ENCODE measurements at regions not wholly inside any gene's neighbourhood (a gene's known extent, or its start where the extent isn't known, plus 50 kb on each side); places are given as distances from the start of the nearest gene placed in this dataset.

DNA sequence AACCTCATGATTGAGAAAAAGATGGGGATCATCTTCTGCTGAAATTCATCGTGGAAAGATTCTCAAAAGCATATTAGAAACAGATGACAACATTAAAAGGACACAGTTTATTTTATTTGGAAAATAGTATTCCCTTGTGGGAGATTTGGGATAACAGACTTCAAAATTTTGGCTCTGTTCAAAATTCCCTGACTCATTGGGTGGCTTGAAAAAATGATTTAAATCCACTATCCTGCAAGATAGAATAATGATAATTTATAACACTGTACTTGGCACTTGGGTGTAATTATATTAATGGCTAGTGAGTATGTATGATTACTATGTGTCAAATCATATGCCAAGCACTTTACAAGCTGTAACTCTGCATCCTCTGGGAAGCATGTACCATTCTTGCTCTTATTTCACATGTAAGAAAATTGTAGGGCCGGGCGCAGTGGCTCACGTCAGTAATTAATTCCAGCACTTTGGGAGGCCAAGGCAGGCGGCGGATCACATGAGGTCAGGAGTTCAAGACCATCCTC is 128.8 kb downstream of the LMNTD1 start:
- no peaks in the 10 kb centered on the region for H3K4me1 ChIP-seq
- TF ChIP-seq, protein P1, sequence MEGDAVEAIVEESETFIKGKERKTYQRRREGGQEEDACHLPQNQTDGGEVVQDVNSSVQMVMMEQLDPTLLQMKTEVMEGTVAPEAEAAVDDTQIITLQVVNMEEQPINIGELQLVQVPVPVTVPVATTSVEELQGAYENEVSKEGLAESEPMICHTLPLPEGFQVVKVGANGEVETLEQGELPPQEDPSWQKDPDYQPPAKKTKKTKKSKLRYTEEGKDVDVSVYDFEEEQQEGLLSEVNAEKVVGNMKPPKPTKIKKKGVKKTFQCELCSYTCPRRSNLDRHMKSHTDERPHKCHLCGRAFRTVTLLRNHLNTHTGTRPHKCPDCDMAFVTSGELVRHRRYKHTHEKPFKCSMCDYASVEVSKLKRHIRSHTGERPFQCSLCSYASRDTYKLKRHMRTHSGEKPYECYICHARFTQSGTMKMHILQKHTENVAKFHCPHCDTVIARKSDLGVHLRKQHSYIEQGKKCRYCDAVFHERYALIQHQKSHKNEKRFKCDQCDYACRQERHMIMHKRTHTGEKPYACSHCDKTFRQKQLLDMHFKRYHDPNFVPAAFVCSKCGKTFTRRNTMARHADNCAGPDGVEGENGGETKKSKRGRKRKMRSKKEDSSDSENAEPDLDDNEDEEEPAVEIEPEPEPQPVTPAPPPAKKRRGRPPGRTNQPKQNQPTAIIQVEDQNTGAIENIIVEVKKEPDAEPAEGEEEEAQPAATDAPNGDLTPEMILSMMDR (IDR thresholded peaks at IDR 0.05) = no peak
- H3K27ac ChIP-seq = no peak overlapping the region
- DNase-seq (ENCODE audit: low spot score in 2 of 2) = no peak
- H3K4me3 ChIP-seq = no peak overlapping the region
- no peaks in the 10 kb centered on the region for H3K27me3 ChIP-seq
- H3K9me3 ChIP-seq = no peaks in the 10 kb centered on the region
- no peaks in the 10 kb centered on the region for H3K36me3 ChIP-seq
- intact Hi-C loops (cut with DNase I) = no loop called here

DNA sequence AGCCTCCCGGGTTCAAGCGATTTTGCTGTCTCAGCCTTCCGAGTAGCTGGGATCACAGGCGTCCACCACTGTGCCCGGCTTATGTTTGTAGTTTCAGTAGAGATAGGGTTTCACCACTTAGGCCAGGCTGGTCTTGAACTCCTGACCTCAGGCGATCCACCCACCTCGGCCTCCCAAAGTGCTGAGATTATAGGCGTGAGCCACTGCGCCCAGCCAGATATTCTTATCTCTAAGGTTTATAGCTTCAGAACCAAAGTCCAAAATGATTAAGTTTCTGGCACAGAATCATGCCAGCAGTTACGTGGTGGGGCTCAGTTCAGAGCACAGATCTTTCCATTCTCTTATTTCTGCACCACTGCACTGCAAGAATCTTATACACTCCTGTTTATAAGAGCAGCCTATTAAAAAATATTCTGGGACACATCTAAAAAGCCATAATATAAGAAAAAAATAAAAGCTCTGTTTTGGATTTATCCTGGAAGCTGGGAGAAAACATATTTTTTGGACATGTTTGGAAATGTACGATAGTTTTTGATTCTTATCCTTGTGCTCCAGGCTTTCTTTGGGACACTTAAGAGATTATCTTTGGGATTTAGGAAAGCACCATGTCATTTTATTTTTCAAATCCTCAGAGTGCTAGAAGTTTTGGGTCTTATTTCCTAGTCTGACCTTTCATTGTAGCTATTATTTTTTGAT is 129.6 kb downstream of the LMNTD1 start:
- Histone ChIP-seq H3K4me1 (no peaks in the 10 kb centered on the region), H3K27me3 (no peaks in the 10 kb centered on the region), H3K27ac (no peak overlapping the region), H3K36me3 (no peaks in the 10 kb centered on the region), H3K9me3 (no peaks in the 10 kb centered on the region), H3K4me3 (no peak overlapping the region)
- DNase-seq (ENCODE audit: low spot score in 2 of 2) = no peak
- intact Hi-C loops (cut with DNase I) = no loop called here
- TF ChIP-seq, protein P1 (IDR thresholded peaks at IDR 0.05) = no peak

DNA sequence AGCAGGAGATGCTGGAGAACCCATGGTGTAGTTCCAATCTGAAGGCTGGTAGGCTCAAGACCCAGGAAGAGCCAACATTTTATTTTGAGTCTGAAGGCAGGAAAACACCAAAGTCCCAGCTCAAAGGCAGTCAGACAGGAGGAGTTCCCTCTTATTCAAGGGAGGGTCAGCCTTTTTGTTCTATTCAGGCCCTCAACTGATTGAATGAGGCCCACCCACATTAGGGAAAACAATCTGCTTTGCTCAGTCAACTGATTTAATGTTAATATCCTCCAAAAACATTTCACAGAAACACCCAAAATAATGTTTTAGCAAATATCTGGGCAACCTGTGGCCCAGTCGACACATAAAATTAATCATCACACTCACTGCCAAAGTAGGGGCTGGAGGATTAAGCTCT is 130.8 kb downstream of the LMNTD1 start:
- TF ChIP-seq, protein P1 (IDR thresholded peaks at IDR 0.05) = no peak
- intact Hi-C loops (cut with DNase I) = no loop called here
- Histone ChIP-seq H3K9me3 (no peaks in the 10 kb centered on the region), H3K4me3 (no peak overlapping the region), H3K4me1 (no peaks in the 10 kb centered on the region), H3K27ac (no peak overlapping the region), H3K27me3 (no peaks in the 10 kb centered on the region), H3K36me3 (no peaks in the 10 kb centered on the region)
- no peak for DNase-seq (ENCODE audit: low spot score in 2 of 2)

DNA sequence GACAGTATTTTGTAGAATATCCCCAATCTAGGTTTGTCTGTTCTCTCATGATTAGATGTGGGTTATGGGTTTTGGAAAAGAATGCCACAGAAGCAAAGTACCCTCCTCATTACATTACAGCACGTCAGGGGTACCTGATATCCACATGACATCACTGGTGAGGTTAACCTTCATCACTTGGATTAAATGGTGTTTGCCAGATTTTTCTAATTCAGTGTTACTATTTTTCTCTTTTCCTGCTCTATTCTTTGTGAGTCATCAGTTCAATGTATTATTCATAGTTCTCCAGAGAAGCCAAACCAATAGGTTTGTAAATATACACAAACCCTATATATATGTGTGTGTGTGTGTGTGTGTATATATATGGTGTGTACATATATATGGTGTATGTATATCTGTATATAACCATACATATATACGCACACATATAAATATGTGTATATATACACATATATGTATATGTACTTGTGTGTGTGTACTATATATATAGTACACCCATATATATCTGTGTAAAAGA is 131.4 kb downstream of the LMNTD1 start:
- Histone ChIP-seq H3K36me3 (no peaks in the 10 kb centered on the region), H3K4me1 (no peaks in the 10 kb centered on the region), H3K27me3 (no peaks in the 10 kb centered on the region), H3K9me3 (no peaks in the 10 kb centered on the region), H3K4me3 (no peak overlapping the region), H3K27ac (no peak overlapping the region)
- TF ChIP-seq, protein P1 (IDR thresholded peaks at IDR 0.05) = no peak
- no peak for DNase-seq (ENCODE audit: low spot score in 2 of 2)
- intact Hi-C loops (cut with DNase I) = no loop called here

DNA sequence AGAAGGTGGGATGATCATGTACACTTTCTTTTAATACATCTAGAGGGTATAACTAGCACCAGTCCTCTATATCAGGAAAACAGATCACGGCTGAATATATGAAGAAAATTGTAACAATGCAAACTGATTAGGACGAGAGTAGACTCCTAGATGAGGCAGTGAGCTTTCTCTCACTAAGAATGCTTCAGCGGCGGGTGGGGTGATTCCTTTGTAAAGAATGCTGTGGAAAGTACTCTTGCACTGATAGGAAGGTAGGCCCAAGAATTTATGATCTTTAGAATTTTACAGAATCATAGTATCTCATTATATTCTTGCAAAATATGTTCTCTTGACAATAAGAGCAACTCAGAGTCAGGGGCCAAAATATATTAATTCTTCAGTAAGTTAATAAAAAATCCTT is 133.0 kb downstream of the LMNTD1 start:
- H3K27me3 ChIP-seq = no peaks in the 10 kb centered on the region
- H3K27ac ChIP-seq = no peak overlapping the region
- TF ChIP-seq, protein P1 (IDR thresholded peaks at IDR 0.05) = no peak
- intact Hi-C loops (cut with DNase I) = no loop called here
- H3K4me1 ChIP-seq = no peaks in the 10 kb centered on the region
- H3K9me3 ChIP-seq = no peaks in the 10 kb centered on the region
- no peak for DNase-seq (ENCODE audit: low spot score in 2 of 2)
- no peak overlapping the region for H3K4me3 ChIP-seq
- no peaks in the 10 kb centered on the region for H3K36me3 ChIP-seq
